ENCODE measurements at regions not wholly inside any gene's neighbourhood (a gene's known extent, or its start where the extent isn't known, plus 50 kb on each side); places are given as distances from the start of the nearest gene placed in this dataset.

DNA sequence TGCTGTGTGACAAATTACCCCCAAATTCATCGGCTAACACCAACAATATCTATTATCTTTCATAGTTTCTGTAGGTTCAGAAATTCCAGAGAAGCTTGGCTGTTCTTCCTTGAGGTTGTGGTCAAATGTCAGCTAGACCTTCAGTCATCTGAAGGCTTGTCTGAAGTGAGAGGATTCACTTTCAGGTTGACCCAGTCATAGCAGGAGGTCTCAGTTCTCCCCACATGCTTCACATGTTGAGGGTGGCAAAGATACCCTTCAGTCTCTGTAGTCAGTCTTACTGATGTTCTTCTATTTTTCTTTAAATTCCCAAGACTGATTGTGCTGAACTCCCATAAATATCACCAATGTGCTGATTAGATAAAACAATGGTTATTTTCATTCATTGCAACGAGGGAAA is 1692.0 kb downstream of the REEP3 start:
- no TSS peak for BruUV-seq (replicated peaks)
- H3K27me3 ChIP-seq (replicated peaks; ENCODE audit: control insufficient read depth, insufficient read depth, low read length): no peaks in the 10 kb centered on the region
- no peak overlapping the region for H3K4me3 ChIP-seq (ENCODE audit: low read depth, low read length)
- no peaks in the 10 kb centered on the region for H3K36me3 Mint-ChIP-seq (ENCODE audit: insufficient read depth, unreplicated experiment)
- CTCF ChIA-PET: no interaction called here
- POLR2A ChIA-PET: no interaction called here
- H3K4me3 Mint-ChIP-seq (ENCODE audit: unreplicated experiment): no peak overlapping the region
- H3K4me1 Mint-ChIP-seq (ENCODE audit: low read depth, unreplicated experiment): no peaks in the 10 kb centered on the region
- H3K9me3 Mint-ChIP-seq (ENCODE audit: unreplicated experiment): peaks cover 11% of the 10 kb centered on the region
- DNase-seq: no peak
- no peaks in the 10 kb centered on the region for H3K4me1 ChIP-seq
- no peaks in the 10 kb centered on the region for H3K36me3 ChIP-seq (ENCODE audit: control insufficient read depth, insufficient read depth, low read length)
- no peaks in the 10 kb centered on the region for H3K27me3 Mint-ChIP-seq (ENCODE audit: insufficient read depth, unreplicated experiment)
- TF ChIP-seq, protein P1, sequence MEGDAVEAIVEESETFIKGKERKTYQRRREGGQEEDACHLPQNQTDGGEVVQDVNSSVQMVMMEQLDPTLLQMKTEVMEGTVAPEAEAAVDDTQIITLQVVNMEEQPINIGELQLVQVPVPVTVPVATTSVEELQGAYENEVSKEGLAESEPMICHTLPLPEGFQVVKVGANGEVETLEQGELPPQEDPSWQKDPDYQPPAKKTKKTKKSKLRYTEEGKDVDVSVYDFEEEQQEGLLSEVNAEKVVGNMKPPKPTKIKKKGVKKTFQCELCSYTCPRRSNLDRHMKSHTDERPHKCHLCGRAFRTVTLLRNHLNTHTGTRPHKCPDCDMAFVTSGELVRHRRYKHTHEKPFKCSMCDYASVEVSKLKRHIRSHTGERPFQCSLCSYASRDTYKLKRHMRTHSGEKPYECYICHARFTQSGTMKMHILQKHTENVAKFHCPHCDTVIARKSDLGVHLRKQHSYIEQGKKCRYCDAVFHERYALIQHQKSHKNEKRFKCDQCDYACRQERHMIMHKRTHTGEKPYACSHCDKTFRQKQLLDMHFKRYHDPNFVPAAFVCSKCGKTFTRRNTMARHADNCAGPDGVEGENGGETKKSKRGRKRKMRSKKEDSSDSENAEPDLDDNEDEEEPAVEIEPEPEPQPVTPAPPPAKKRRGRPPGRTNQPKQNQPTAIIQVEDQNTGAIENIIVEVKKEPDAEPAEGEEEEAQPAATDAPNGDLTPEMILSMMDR (IDR thresholded peaks at IDR 0.05; ENCODE audit: insufficient read depth in 1 of 2, low read depth in 1 of 2, low read length in 1 of 2, severe bottlenecking in 1 of 2, unreplicated experiment in 1 of 2): no peak
- H3K27ac Mint-ChIP-seq (ENCODE audit: unreplicated experiment): no peak overlapping the region
- intact Hi-C loops (cut with micrococcal nuclease; ENCODE audit: unreplicated experiment): no loop called here
- no peaks in the 10 kb centered on the region; the same call in 1 of the 2 replicates for H3K9me3 ChIP-seq

DNA sequence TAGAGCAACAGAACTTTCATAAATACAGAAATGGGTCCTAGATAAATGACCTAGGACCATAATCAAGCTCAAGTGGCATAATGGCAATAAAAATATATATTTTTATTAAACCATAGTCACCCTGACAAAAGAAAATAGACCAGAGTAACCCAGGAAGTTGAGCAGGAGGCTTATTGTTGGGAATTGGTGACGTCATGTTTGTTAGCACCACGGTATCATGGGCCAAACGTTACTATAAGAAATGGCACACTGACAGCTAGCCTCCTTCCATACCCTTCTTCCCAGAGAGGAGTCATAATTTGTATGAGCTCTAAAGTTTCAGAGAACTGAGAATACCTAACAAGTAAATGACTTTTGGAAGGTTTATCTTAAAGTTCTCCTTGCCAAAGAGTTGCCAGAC is 1698.2 kb downstream of the REEP3 start:
- no peak overlapping the region for H3K4me3 ChIP-seq (ENCODE audit: low read depth, low read length)
- intact Hi-C loops (cut with micrococcal nuclease; ENCODE audit: unreplicated experiment): no loop called here
- Mint-ChIP-seq H3K27me3 (ENCODE audit: insufficient read depth, unreplicated experiment) (no peaks in the 10 kb centered on the region), H3K4me3 (ENCODE audit: unreplicated experiment) (no peak overlapping the region), H3K4me1 (ENCODE audit: low read depth, unreplicated experiment) (no peaks in the 10 kb centered on the region), H3K36me3 (ENCODE audit: insufficient read depth, unreplicated experiment) (no peaks in the 10 kb centered on the region), H3K9me3 (ENCODE audit: unreplicated experiment) (no peaks in the 10 kb centered on the region), H3K27ac (ENCODE audit: unreplicated experiment) (no peak overlapping the region)
- H3K9me3 ChIP-seq: no peaks in the 10 kb centered on the region; the same call in 1 of the 2 replicates
- TF ChIP-seq, protein P1 (IDR thresholded peaks at IDR 0.05; ENCODE audit: insufficient read depth in 1 of 2, low read depth in 1 of 2, low read length in 1 of 2, severe bottlenecking in 1 of 2, unreplicated experiment in 1 of 2): no peak
- no peaks in the 10 kb centered on the region for H3K27me3 ChIP-seq (replicated peaks; ENCODE audit: control insufficient read depth, insufficient read depth, low read length)
- no peaks in the 10 kb centered on the region for H3K36me3 ChIP-seq (ENCODE audit: control insufficient read depth, insufficient read depth, low read length)
- no TSS peak for BruUV-seq (replicated peaks)
- CTCF ChIA-PET: no interaction called here
- DNase-seq: no peak
- no peaks in the 10 kb centered on the region for H3K4me1 ChIP-seq
- POLR2A ChIA-PET: no interaction called here

DNA sequence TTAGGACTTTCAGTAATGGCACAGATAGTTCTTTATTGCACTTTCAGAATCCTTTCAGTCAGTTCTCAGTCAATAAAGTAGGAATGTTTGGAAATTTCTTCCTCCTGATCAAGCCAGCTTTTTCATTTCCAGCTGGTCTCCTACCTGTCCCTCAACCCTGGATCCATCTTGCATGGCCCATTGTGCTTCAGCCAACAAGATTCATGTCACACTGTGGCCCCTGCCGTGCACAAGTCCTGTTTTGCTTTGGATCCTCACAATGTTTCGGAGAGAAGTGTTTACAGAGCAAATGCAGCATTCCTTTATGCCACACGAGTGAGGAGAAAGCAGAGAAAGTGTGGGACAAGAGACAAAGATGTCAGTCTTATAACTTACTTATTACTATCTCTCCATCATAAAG is 1694.7 kb upstream of the LRRTM3 start:
- H3K4me1 ChIP-seq: no peaks in the 10 kb centered on the region
- ChIA-PET POLR2A (no interaction called here), CTCF (no interaction called here)
- no peaks in the 10 kb centered on the region for H3K36me3 Mint-ChIP-seq (ENCODE audit: insufficient read depth, unreplicated experiment)
- no peaks in the 10 kb centered on the region for H3K36me3 ChIP-seq (ENCODE audit: control insufficient read depth, insufficient read depth, low read length)
- TF ChIP-seq, protein P1 (IDR thresholded peaks at IDR 0.05; ENCODE audit: insufficient read depth in 1 of 2, low read depth in 1 of 2, low read length in 1 of 2, severe bottlenecking in 1 of 2, unreplicated experiment in 1 of 2): no peak
- H3K9me3 ChIP-seq: no peaks in the 10 kb centered on the region
- BruUV-seq (replicated peaks): no TSS peak
- intact Hi-C loops (cut with micrococcal nuclease; ENCODE audit: unreplicated experiment): no loop called here
- H3K4me3 Mint-ChIP-seq (ENCODE audit: unreplicated experiment): no peak overlapping the region
- no peaks in the 10 kb centered on the region for H3K4me1 Mint-ChIP-seq (ENCODE audit: low read depth, unreplicated experiment)
- no peak for DNase-seq
- H3K27me3 ChIP-seq (replicated peaks; ENCODE audit: control insufficient read depth, insufficient read depth, low read length): no peaks in the 10 kb centered on the region
- no peak overlapping the region for H3K27ac Mint-ChIP-seq (ENCODE audit: unreplicated experiment)
- no peaks in the 10 kb centered on the region for H3K9me3 Mint-ChIP-seq (ENCODE audit: unreplicated experiment)
- H3K27me3 Mint-ChIP-seq (ENCODE audit: insufficient read depth, unreplicated experiment): no peaks in the 10 kb centered on the region
- H3K4me3 ChIP-seq (ENCODE audit: low read depth, low read length): no peak overlapping the region

Measured in Caco-2 (cell line).